LNCaP clone FGC (cell line): ENCODE measurements at regions not wholly inside any gene's neighbourhood (a gene's known extent, or its start where the extent isn't known, plus 50 kb on each side); places are given as distances from the start of the nearest gene placed in this dataset.
A peak's percentile ranks its signal among the peaks of the same experiment; 100 is the strongest.
"Not testable (repeated sequence)": the region's sequence is repeated elsewhere in the genome, so short reads cannot be mapped to it uniquely, and the experiment has no call there.

Experiments used
- DNase-seq: peaks from one replicate; pipeline ENCODE4 v3.0.0-alpha.2; 2011; ENCODE audit warnings: low read depth
- H3K4me3 ChIP-seq: 2 replicates; pipeline ENCODE4 v1.5.1; 2011; ENCODE audit warnings: mild to moderate bottlenecking, low read depth, low read length, control low read depth
- TF ChIP-seq, protein P1 (sequence below): IDR thresholded peaks from 2 replicates; pipeline ENCODE4 v1.5.1; 2012; ENCODE audit warnings: mild to moderate bottlenecking; ENCODE audit not compliant: control insufficient read depth, insufficient read depth; ENCODE audit errors: extremely low read depth

GRCh38 chr4:155445306-155445705 is 68.5 kb upstream of the MAP9 start:
- DNase-seq: peak; percentile 82
- TF ChIP-seq, protein P1, sequence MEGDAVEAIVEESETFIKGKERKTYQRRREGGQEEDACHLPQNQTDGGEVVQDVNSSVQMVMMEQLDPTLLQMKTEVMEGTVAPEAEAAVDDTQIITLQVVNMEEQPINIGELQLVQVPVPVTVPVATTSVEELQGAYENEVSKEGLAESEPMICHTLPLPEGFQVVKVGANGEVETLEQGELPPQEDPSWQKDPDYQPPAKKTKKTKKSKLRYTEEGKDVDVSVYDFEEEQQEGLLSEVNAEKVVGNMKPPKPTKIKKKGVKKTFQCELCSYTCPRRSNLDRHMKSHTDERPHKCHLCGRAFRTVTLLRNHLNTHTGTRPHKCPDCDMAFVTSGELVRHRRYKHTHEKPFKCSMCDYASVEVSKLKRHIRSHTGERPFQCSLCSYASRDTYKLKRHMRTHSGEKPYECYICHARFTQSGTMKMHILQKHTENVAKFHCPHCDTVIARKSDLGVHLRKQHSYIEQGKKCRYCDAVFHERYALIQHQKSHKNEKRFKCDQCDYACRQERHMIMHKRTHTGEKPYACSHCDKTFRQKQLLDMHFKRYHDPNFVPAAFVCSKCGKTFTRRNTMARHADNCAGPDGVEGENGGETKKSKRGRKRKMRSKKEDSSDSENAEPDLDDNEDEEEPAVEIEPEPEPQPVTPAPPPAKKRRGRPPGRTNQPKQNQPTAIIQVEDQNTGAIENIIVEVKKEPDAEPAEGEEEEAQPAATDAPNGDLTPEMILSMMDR: no peak

DNA sequence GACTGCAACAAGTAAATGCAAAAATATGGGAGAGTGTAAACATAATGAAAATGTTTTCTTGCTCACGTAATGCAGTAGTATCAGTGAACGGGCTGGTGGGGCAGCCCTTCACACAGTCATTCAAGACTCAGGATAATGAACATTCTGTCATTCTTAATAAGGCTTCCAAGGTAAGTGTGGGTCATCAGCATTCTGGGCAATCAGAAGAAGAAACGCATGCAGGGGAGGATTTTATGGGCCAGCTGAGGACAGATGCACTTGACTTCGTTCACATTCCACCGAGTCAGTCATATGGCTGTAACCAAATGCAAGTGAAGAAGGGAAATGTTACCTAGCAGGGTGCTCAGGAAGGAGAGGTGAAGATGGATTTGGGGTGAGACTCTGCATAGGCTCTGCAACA is 68.0 kb upstream of the MAP9 start:
- no peak overlapping the region for H3K4me3 ChIP-seq
- peak; percentile 70 for DNase-seq
- TF ChIP-seq, protein P1: no peak

More at GRCh38 chr4:155445306-155445705, 68.5 kb upstream of the MAP9 start:
- no peak overlapping the region for H3K4me3 ChIP-seq

DNA sequence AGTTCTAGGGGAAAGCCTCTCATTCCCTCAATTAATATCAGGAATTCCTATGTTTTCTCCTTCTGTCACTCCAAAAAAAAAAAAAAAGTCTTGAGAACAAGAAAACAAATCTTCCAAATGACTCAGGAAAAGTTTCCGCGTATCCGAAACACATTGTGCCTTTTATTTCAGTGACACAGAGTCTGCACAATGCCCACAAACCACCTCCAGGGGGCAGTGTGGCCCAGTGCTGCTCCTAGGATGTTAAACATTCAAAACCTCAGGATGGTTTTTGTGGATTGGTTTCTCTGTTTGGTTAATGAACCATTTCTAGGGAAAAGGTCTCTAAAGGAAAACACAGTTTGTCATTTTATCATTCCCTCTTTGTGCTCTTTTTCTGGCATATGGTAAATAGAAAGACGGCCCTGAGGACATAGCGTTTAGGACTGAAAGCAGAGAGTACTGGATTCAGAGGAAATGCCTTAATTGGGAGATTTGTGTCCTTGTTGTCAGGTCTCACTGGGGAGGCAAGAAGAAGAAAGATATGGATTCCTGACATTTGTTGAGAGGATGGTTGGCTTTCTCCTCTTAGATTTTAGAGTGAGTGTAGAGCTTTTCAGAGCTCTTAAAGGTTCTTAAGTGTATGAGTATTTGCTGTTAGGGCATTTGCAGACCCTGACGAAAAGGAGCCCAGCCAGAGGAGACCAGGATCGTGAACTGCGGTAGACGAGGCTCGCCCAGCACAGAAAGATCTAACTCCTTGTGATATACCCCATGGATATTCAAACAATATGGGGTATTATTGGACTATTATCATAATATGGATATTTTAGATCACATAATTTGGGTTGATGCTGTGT is 65.7 kb upstream of the MAP9 start:
- no peak overlapping the region for H3K4me3 ChIP-seq
- peak; percentile 60 for DNase-seq
- TF ChIP-seq, protein P1: peak; percentile 86

DNA sequence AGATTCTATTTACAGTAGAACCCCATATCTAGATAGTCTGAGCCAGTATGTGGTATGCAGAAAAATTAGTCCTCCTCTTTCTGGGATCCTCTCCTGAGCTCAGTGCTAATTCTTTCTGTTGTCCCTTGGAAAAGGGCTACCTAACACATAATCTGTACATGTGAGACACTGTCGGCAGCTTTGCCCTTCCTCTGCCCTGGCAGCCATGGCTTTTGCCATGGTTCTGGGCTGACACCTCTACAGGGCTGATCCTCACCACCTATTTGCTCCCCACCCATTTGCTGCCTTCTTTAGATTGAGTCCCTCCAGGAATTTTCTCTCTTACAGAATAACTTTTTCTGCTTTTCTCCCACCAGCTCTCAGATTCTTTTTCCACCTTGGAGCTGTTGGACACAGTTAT is 64.7 kb upstream of the MAP9 start:
- TF ChIP-seq, protein P1: no peak
- H3K4me3 ChIP-seq: no peak overlapping the region
- no peak for DNase-seq

DNA sequence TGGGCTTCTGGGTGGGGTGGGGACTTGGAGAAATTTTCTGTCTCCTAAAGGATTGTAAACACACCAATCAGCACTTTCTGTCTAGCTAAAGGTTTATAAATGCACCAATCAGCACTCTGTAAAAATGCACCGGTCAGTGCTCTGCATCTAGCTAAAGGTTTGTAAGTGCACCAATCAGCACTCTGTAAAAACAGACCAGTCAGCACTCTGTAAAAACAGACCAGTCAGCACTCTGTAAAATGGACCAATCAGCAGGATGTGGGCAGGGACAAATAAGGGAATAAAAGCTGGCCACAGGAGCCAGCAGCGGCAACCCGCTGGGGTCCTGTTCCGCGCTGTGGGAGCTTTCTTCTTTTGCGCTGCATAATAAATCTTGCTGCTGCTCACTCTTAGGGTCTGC is 63.0 kb upstream of the MAP9 start:
- DNase-seq, H3K4me3 ChIP-seq: not testable (repeated sequence)

DNA sequence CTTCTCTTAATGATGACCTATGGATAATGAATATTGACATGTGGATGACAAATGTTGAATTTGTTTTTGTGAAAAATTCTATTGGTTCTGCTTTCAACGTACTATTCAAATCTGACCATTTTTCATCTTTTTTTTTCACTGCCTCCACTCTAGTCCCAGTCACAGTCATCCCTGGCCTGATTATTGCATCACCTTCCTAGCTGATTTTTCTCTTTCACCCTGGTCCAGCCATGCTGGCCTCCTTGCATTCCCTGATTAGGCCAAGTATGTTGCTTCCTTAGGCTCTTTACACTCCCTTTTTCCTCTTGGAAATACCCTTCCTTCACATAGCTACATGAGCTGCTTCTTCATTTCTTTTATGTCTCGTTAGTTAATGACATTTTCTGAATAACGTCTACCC is 58.1 kb upstream of the MAP9 start:
- H3K4me3 ChIP-seq: no peak overlapping the region
- no peak for DNase-seq
- TF ChIP-seq, protein P1: no peak

- H3K4me3 ChIP-seq: no peak overlapping the region
- TF ChIP-seq, protein P1: no peak
- no peak for DNase-seq
These were observed 57.6 kb upstream of the MAP9 start for GRCh38 chr4:155434366-155434765.
